ENCODE measurements at regions not wholly inside any gene's neighbourhood (a gene's known extent, or its start where the extent isn't known, plus 50 kb on each side); places are given as distances from the start of the nearest gene placed in this dataset.

- Histone ChIP-seq H3K27ac (no peak overlapping the region), H3K4me3 (no peak overlapping the region), H3K27me3 (no peaks in the 10 kb centered on the region), H3K4me1 (no peaks in the 10 kb centered on the region), H3K36me3 (no peaks in the 10 kb centered on the region), H3K9me3 (no peaks in the 10 kb centered on the region)
- TF ChIP-seq POLR2AphosphoS5 (IDR thresholded peaks at IDR 0.05): no peak
- no peak for TF ChIP-seq CTCF (IDR thresholded peaks at IDR 0.05)
- TF ChIP-seq POLR2A (IDR thresholded peaks at IDR 0.05): no peak
- intact Hi-C loops (cut with DNase I; ENCODE audit: low total_unique reads): no loop called here
- no peak for DNase-seq (ENCODE audit: low spot score in 2 of 2)
Observed at GRCh38 chr15:87569581-87569980, 687.0 kb downstream of the NTRK3 start.

- H3K36me3 ChIP-seq: no peaks in the 10 kb centered on the region
- no peaks in the 10 kb centered on the region for H3K9me3 ChIP-seq
- H3K4me3 ChIP-seq: no peak overlapping the region
- H3K27me3 ChIP-seq: no peaks in the 10 kb centered on the region
- H3K4me1 ChIP-seq: no peaks in the 10 kb centered on the region
- intact Hi-C loops (cut with DNase I; ENCODE audit: low total_unique reads): no loop called here
- no peak overlapping the region for H3K27ac ChIP-seq
- no peak for DNase-seq (ENCODE audit: low spot score in 2 of 2)
- no peak for TF ChIP-seq POLR2AphosphoS5 (IDR thresholded peaks at IDR 0.05)
- TF ChIP-seq CTCF (IDR thresholded peaks at IDR 0.05): no peak
- no peak for TF ChIP-seq POLR2A (IDR thresholded peaks at IDR 0.05)
Observed at GRCh38 chr15:87567406-87568030, 689.0 kb downstream of the NTRK3 start.

GRCh38 chr15:87566236-87566635 is 690.3 kb downstream of the NTRK3 start:
- no peak overlapping the region for H3K27ac ChIP-seq
- no peaks in the 10 kb centered on the region for H3K36me3 ChIP-seq
- no peaks in the 10 kb centered on the region for H3K27me3 ChIP-seq
- DNase-seq (ENCODE audit: low spot score in 2 of 2): no peak
- TF ChIP-seq POLR2AphosphoS5 (IDR thresholded peaks at IDR 0.05) (no peak), POLR2A (IDR thresholded peaks at IDR 0.05) (no peak), CTCF (IDR thresholded peaks at IDR 0.05) (no peak)
- H3K4me1 ChIP-seq: no peaks in the 10 kb centered on the region
- no peak overlapping the region for H3K4me3 ChIP-seq
- H3K9me3 ChIP-seq: no peaks in the 10 kb centered on the region
- intact Hi-C loops (cut with DNase I; ENCODE audit: low total_unique reads): no loop called here

GRCh38 chr15:87564681-87565080 is 691.9 kb downstream of the NTRK3 start:
- Histone ChIP-seq H3K4me3 (no peak overlapping the region), H3K36me3 (no peaks in the 10 kb centered on the region), H3K27ac (no peak overlapping the region), H3K9me3 (no peaks in the 10 kb centered on the region), H3K27me3 (no peaks in the 10 kb centered on the region), H3K4me1 (no peaks in the 10 kb centered on the region)
- TF ChIP-seq CTCF (IDR thresholded peaks at IDR 0.05): no peak
- no peak for TF ChIP-seq POLR2A (IDR thresholded peaks at IDR 0.05)
- TF ChIP-seq POLR2AphosphoS5 (IDR thresholded peaks at IDR 0.05): no peak
- no peak for DNase-seq (ENCODE audit: low spot score in 2 of 2)
- intact Hi-C loops (cut with DNase I; ENCODE audit: low total_unique reads): no loop called here

GRCh38 chr15:87563869-87564268 is 692.7 kb downstream of the NTRK3 start:
- intact Hi-C loops (cut with DNase I; ENCODE audit: low total_unique reads): no loop called here
- no peaks in the 10 kb centered on the region for H3K27me3 ChIP-seq
- no peak overlapping the region for H3K4me3 ChIP-seq
- no peaks in the 10 kb centered on the region for H3K4me1 ChIP-seq
- H3K27ac ChIP-seq: no peak overlapping the region
- H3K9me3 ChIP-seq: no peaks in the 10 kb centered on the region
- TF ChIP-seq POLR2AphosphoS5 (IDR thresholded peaks at IDR 0.05): no peak
- no peak for TF ChIP-seq CTCF (IDR thresholded peaks at IDR 0.05)
- no peak for TF ChIP-seq POLR2A (IDR thresholded peaks at IDR 0.05)
- H3K36me3 ChIP-seq: no peaks in the 10 kb centered on the region
- no peak for DNase-seq (ENCODE audit: low spot score in 2 of 2)

All from breast epithelium (tissue), 4 donors.